Right cardiac atrium (tissue), 5 donors: ENCODE measurements at regions not wholly inside any gene's neighbourhood (a gene's known extent, or its start where the extent isn't known, plus 50 kb on each side); places are given as distances from the start of the nearest gene placed in this dataset.

Experiments used
- ATAC-seq, 2 donors: fragments of 200-7000 bp; cut with Tn5 transposase; one replicate each; pipeline versions ENCODE4 v1.8.0 to v1.9.1; 2020; ENCODE audit warnings: moderate library complexity in 2 of 2, mild to moderate bottlenecking in 1 of 2
- DNase-seq, 3 donors: peaks; one replicate each; pipeline ENCODE4 v3.0.0-alpha.2; 2020
- H3K27ac ChIP-seq: one replicate; pipeline ENCODE4 v1.5.1; 2013; ENCODE audit warnings: mild to moderate bottlenecking, low read length, control low read depth, moderate library complexity
- H3K27me3 ChIP-seq: one replicate; pipeline ENCODE4 v1.6.1; 2013; ENCODE audit not compliant: control insufficient read depth, insufficient read depth
- H3K4me1 ChIP-seq: one replicate; pipeline ENCODE4 v1.6.1; 2013; ENCODE audit warnings: low read length; ENCODE audit not compliant: control insufficient read depth, insufficient read depth
- H3K4me3 ChIP-seq: one replicate; pipeline ENCODE4 v1.5.1; 2013; ENCODE audit warnings: low read length, control low read depth
- H3K9me3 ChIP-seq: one replicate; pipeline ENCODE4 v1.6.1; 2013; ENCODE audit warnings: low read length; ENCODE audit not compliant: control insufficient read depth
- WGBS: extraction: QIAGEN DNeasy Blood & Tissue Kit; methylation state at CpG from one replicate; pipeline ENCODE4 v1.1.7; 2013; 5-methylcytosine and 5-hydroxymethylcytosine counted together
- intact Hi-C, 4 donors: fragments of 100-400 bp; cut with DNase I; formaldehyde crosslinking; loops; one replicate each; pipeline versions ENCODE4 v1.11.0 to v1.14.0; 2022 to 2023
- donor health status: healthy with polysubstance abuse.
- donor health status: DM: no; HTN: yes; CAD: no.
- donor health status: DM: no; HTN: no; CAD: no.
- donor health status: DM: no; HTN: yes; CAD: no; lungs with severe emphysema.
- donor health status: DM: yes; HTN: yes; CAD: no.

GRCh38 chr13:50527188-50527587, 316.3 kb downstream of the DLEU7 start:
- WGBS: 50% methylated on average over 9 of the region's 9 CpGs
- DNase-seq (peak in 1 of 3 donors; percentile 59), ATAC-seq (no peak)
- H3K27ac ChIP-seq: no peak overlapping the region
- no peak overlapping the region for H3K4me3 ChIP-seq
- H3K27me3 ChIP-seq: no peaks in the 10 kb centered on the region
- intact Hi-C loops: loop anchor here in 3 of 4 donors (10.0 kb wide), 3 partner anchors 132 to 532 kb away; partner anchors contain the start of gene TRIM13 (in 1 of the 3)
- peaks cover 3% of the 10 kb centered on the region for H3K4me1 ChIP-seq
- no peaks in the 10 kb centered on the region for H3K9me3 ChIP-seq

DNA sequence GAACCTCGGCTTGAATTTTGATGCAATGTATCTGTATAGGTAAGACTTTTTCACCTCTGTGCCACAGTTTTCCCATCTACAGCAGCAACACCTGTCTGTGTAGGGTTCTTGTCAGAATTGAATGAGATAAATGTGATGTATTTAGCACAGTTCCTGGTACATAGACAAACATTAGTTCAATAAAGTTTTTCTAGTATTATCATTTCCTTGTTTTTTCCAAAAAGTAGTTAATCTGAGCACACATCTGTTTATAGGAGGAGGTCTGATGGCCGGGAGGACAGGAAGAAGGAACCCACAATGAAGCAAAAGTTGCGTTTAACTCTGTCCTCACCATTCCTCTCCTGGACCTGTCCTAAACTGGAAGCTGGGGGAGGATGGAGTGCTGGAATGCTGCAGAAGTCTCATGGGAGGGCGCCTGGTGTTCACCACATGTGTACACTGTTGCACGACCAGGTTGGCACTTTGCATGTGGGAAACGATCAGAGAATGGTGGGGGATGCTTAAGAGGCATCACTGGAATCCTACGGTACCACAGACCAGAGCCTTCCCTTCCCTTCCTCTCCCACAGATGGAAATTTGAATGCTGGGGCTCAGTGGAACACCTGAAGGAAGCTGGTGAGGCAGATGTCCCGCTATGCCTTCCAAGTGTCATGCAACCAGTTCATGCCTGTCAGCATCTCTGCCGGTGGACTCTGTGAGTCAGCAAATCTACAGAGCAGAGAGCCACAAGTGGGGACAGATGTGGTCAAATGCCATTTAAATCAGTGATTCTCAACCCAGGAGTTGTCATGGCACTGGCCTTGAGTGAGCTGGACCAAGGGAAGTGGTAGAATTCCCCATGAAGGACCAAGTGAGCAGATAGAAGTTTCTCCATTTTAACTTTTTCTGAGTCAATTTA, 315.6 kb downstream of the DLEU7 start:
- Histone ChIP-seq H3K4me1 (peaks cover 3% of the 10 kb centered on the region), H3K27ac (no peak overlapping the region), H3K9me3 (no peaks in the 10 kb centered on the region), H3K4me3 (no peak overlapping the region), H3K27me3 (no peaks in the 10 kb centered on the region)
- 64% methylated on average over 9 of the region's 9 CpGs for WGBS
- intact Hi-C loops: loop anchor here in 3 of 4 donors (10.0 kb wide), 3 partner anchors 133 to 533 kb away; partner anchors contain the start of gene TRIM13 (in 1 of the 3)
- DNase-seq (peak in 1 of 3 donors; percentile 37), ATAC-seq (no peak)

- DNase-seq (peak; percentile 90 to 96 (median 95)), ATAC-seq (peak; percentile 96)
- 16% methylated on average over 12 of the region's 12 CpGs for WGBS
- H3K27me3 ChIP-seq: no peaks in the 10 kb centered on the region
- H3K4me3 ChIP-seq: peak overlapping the region; percentile 17
- H3K4me1 ChIP-seq: peaks cover 3% of the 10 kb centered on the region
- peak overlapping the region; percentile 61 for H3K27ac ChIP-seq
- intact Hi-C loops: loop anchor here in 3 of 4 donors (10.0 kb wide), 3 partner anchors 135 to 535 kb away; partner anchors contain the start of gene TRIM13 (in 1 of the 3)
- H3K9me3 ChIP-seq: no peaks in the 10 kb centered on the region
Measured at GRCh38 chr13:50529154-50529882, 314.2 kb downstream of the DLEU7 start.

GRCh38 chr13:50531917-50532899, 311.3 kb downstream of the DLEU7 start:
- 79% methylated on average over 5 of the region's 5 CpGs for WGBS
- intact Hi-C loops: loop anchor here in 3 of 4 donors (5.0 to 10.0 kb wide), 6 partner anchors 263 to 557 kb away; no protein-coding TSS in a partner anchor
- Histone ChIP-seq H3K27me3 (no peaks in the 10 kb centered on the region), H3K4me1 (no peaks in the 10 kb centered on the region), H3K9me3 (no peaks in the 10 kb centered on the region), H3K27ac (no peak overlapping the region), H3K4me3 (no peak overlapping the region)
- no peak for ATAC-seq
- DNase-seq: no peak

- Histone ChIP-seq H3K9me3 (no peaks in the 10 kb centered on the region), H3K27ac (no peak overlapping the region), H3K4me1 (no peaks in the 10 kb centered on the region), H3K27me3 (no peaks in the 10 kb centered on the region), H3K4me3 (no peak overlapping the region)
- intact Hi-C loops: loop anchor here in 3 of 4 donors (10.0 kb wide), 4 partner anchors 260 to 560 kb away; no protein-coding TSS in a partner anchor
- no peak for ATAC-seq
- DNase-seq: no peak
Measured at GRCh38 chr13:50535050-50535449, 308.4 kb downstream of the DLEU7 start.

GRCh38 chr13:50537029-50537428, 306.5 kb downstream of the DLEU7 start:
- no peak for DNase-seq
- Histone ChIP-seq H3K9me3 (no peaks in the 10 kb centered on the region), H3K4me3 (no peak overlapping the region), H3K27ac (no peak overlapping the region), H3K4me1 (no peaks in the 10 kb centered on the region), H3K27me3 (no peaks in the 10 kb centered on the region)
- no peak for ATAC-seq
- intact Hi-C loops: loop anchor here in 3 of 4 donors (10.0 kb wide), 4 partner anchors 258 to 562 kb away; no protein-coding TSS in a partner anchor
- WGBS: 88% methylated on average over 1 of the region's 1 CpG

- H3K4me1 ChIP-seq: no peaks in the 10 kb centered on the region
- DNase-seq (no peak), ATAC-seq (no peak)
- no peak overlapping the region for H3K4me3 ChIP-seq
- no peaks in the 10 kb centered on the region for H3K27me3 ChIP-seq
- H3K9me3 ChIP-seq: no peaks in the 10 kb centered on the region
- H3K27ac ChIP-seq: no peak overlapping the region
- intact Hi-C loops: loop anchor here in 3 of 4 donors (10.0 kb wide), 4 partner anchors 255 to 565 kb away; no protein-coding TSS in a partner anchor
Measured at GRCh38 chr13:50539791-50540530, 303.5 kb downstream of the DLEU7 start.

DNA sequence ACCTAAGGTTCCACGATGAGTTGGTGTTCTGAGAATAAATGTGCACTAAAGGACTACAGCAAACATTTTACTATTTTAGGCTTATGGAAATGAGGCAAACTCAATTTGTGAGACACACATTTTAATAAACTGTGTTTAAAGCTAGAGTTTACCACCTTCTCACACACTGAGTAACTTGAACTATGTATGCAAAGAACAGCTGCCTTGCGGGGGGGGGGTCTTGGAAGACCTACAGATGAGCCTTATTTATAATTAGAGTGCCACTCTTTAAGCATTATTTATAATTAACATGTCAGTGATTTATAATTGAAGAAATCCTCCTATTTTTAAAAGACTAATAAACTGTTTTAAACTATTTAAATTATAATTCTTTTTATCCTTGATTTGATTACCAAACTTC, 300.4 kb downstream of the DLEU7 start:
- Histone ChIP-seq H3K9me3 (no peaks in the 10 kb centered on the region), H3K4me3 (no peak overlapping the region), H3K4me1 (no peaks in the 10 kb centered on the region), H3K27me3 (no peaks in the 10 kb centered on the region), H3K27ac (no peak overlapping the region)
- intact Hi-C loops: no loop called here
- ATAC-seq (no peak), DNase-seq (no peak)
- 71% methylated on average over 2 of the region's 2 CpGs for WGBS

- peak in 1 of 2 donors; percentile 52 for ATAC-seq
- no peaks in the 10 kb centered on the region for H3K27me3 ChIP-seq
- H3K9me3 ChIP-seq: no peaks in the 10 kb centered on the region
- H3K27ac ChIP-seq: no peak overlapping the region
- no peak overlapping the region for H3K4me3 ChIP-seq
- no peaks in the 10 kb centered on the region for H3K4me1 ChIP-seq
- intact Hi-C loops: no loop called here
- DNase-seq: peak; percentile 35 to 76 (median 68)
- WGBS: 51% methylated on average over 6 of the region's 6 CpGs
Measured at GRCh38 chr13:50543782-50544181, 299.7 kb downstream of the DLEU7 start.
